GM12878 (cell line): ENCODE measurements at regions not wholly inside any gene's neighbourhood (a gene's known extent, or its start where the extent isn't known, plus 50 kb on each side); places are given as distances from the start of the nearest gene placed in this dataset.

Experiments
- ATAC-seq: fragments of 200-7000 bp; cut with Tn5 transposase; 3 replicates; pipeline ENCODE4 v1.9.1; 2020; ENCODE audit warnings: mild to moderate bottlenecking, moderate library complexity
- BruUV-seq: library from RNA; stranded (reverse); fragments of 400-500 nt; replicated peaks from 2 replicates; lab custom pipeline; 2021; lab: Mats Ljungman, UMichigan
- CTCF ChIA-PET: fragments of 300-600 bp; sonication (Branson Sonifier 250); formaldehyde crosslinking; extraction: SDS; loops from one replicate; lab custom pipeline; 2021; ENCODE audit warnings: inconsistent platforms; lab: Yijun Ruan, JAX
- POLR2A ChIA-PET: fragments of 350-600 bp; formaldehyde crosslinking; extraction: SDS; loops from one replicate; lab custom pipeline; 2021; ENCODE audit warnings: inconsistent platforms; lab: Charles Lee
- RAD21 ChIA-PET: fragments of 300-600 bp; sonication (Branson Sonifier 250); formaldehyde crosslinking; loops from one replicate; lab custom pipeline; 2023; ENCODE audit warnings: antibody characterized with exemption; ENCODE audit not compliant: unreplicated experiment; lab: Charles Lee
- SMC1A ChIA-PET: fragments of 300-600 bp; sonication (Branson Sonifier 250); formaldehyde crosslinking; loops from one replicate; lab custom pipeline; 2023; ENCODE audit not compliant: unreplicated experiment, uncharacterized antibody; lab: Charles Lee
- DNase-seq: peaks from one replicate; pipeline ENCODE4 v3.0.0-alpha.2; 2011; ENCODE audit warnings: low read depth, low spot score
- FAIRE-seq: peaks from 3 replicates; lab custom pipeline; 2011; peaks lifted over from hg19 to GRCh38; lab: Jason Lieb, UNC
- H2AFZ ChIP-seq: 2 replicates; pipeline ENCODE4 v1.6.0; 2011; ENCODE audit warnings: low read depth, low read length, control low read depth; ENCODE audit not compliant: control insufficient read depth
- H3K27ac ChIP-seq: 2 replicates; pipeline ENCODE4 v1.5.1; 2011; ENCODE audit warnings: control low read depth; ENCODE audit not compliant: control insufficient read depth, insufficient read depth
- H3K27me3 ChIP-seq, 2 experiments: replicated peaks in 1 of 2; 2 replicates each; pipeline versions ENCODE4 v1.6.0 to v1.6.1; 2011; ENCODE audit warnings: low read length in 1 of 2; ENCODE audit not compliant: control insufficient read depth in 2 of 2, insufficient read depth in 2 of 2
- H3K36me3 ChIP-seq, 2 experiments: 2 replicates each; pipeline ENCODE4 v1.5.1; 2011; ENCODE audit warnings: low read length in 1 of 2; ENCODE audit not compliant: control insufficient read depth in 2 of 2, insufficient read depth in 2 of 2
- H3K4me1 ChIP-seq: 2 replicates; pipeline ENCODE4 v1.6.1; 2011; ENCODE audit warnings: mild to moderate bottlenecking, low read length, moderate library complexity, mixed read lengths; ENCODE audit not compliant: control insufficient read depth, insufficient read depth
- H3K4me2 ChIP-seq: 2 replicates; pipeline ENCODE4 v1.6.0; 2011; ENCODE audit warnings: control low read depth; ENCODE audit not compliant: control insufficient read depth, insufficient read depth
- H3K4me3 ChIP-seq: fragments of 200-600 bp; sonication (generic); 2 replicates; pipeline ENCODE4 v1.5.1; 2016
- H3K79me2 ChIP-seq: 2 replicates; pipeline ENCODE4 v1.6.0; 2011; ENCODE audit warnings: low read length; ENCODE audit not compliant: control insufficient read depth, insufficient read depth
- H3K9ac ChIP-seq: 2 replicates; pipeline ENCODE4 v1.8.0; 2011; ENCODE audit warnings: low read length, control low read depth, mixed read lengths; ENCODE audit not compliant: control insufficient read depth, insufficient read depth
- H3K9me3 ChIP-seq: replicated peaks from 3 replicates; pipeline ENCODE4 v1.5.1; 2011; ENCODE audit warnings: mild to moderate bottlenecking, low read length; ENCODE audit not compliant: control insufficient read depth, insufficient read depth
- H4K20me1 ChIP-seq: 2 replicates; pipeline ENCODE4 v1.6.0; 2011; ENCODE audit not compliant: control insufficient read depth, insufficient read depth
- ASH2L ChIP-seq: fragments of 300-600, 200-600 bp; sonication (generic); IDR thresholded peaks from 2 replicates; pipeline ENCODE4 v1.6.1; 2017; ENCODE audit warnings: low read depth, mild to moderate bottlenecking, borderline replicate concordance
- ATF7 ChIP-seq: fragments of 450-650 bp; IDR thresholded peaks from 2 replicates; pipeline ENCODE4 v1.6.1; 2016; ENCODE audit warnings: low read depth, mild to moderate bottlenecking
- BACH1 ChIP-seq: fragments of 450-650 bp; IDR thresholded peaks from 2 replicates; pipeline ENCODE4 v1.6.1; 2017; ENCODE audit warnings: mild to moderate bottlenecking, borderline replicate concordance
- BRCA1 ChIP-seq: IDR thresholded peaks from 2 replicates; pipeline ENCODE4 v1.6.1; 2011; ENCODE audit warnings: low read depth, low read length, improper control_type of control experiment
- MEF2B ChIP-seq: fragments of 450-650 bp; IDR thresholded peaks from 2 replicates; pipeline ENCODE4 v1.6.1; 2018; ENCODE audit warnings: mild to moderate bottlenecking, moderate library complexity; ENCODE audit not compliant: partially characterized antibody, poor library complexity, severe bottlenecking
- MXI1 ChIP-seq: fragments of 150-350 bp; IDR thresholded peaks from 2 replicates; pipeline ENCODE4 v1.6.1; 2011; ENCODE audit warnings: low read depth, mild to moderate bottlenecking, inconsistent platforms, low read length, improper control_type of control experiment
- NR2C1 ChIP-seq: fragments of 450-650 bp; IDR thresholded peaks from 2 replicates; pipeline ENCODE4 v1.6.1; 2017; ENCODE audit warnings: antibody characterized with exemption, mild to moderate bottlenecking, moderate library complexity
- NRF1 ChIP-seq: conservative IDR thresholded peaks from 2 replicates; pipeline ENCODE4 v1.6.1; 2011; ENCODE audit warnings: mild to moderate bottlenecking, low read depth, low read length, improper control_type of control experiment
- PAX8 ChIP-seq: fragments of 450-650 bp; IDR thresholded peaks from 2 replicates; pipeline ENCODE4 v1.6.1; 2017; ENCODE audit warnings: mild to moderate bottlenecking, moderate library complexity
- RAD21 ChIP-seq: IDR thresholded peaks from 2 replicates; pipeline ENCODE4 v1.6.1; 2011; ENCODE audit warnings: mild to moderate bottlenecking, low read depth, low read length, moderate library complexity; ENCODE audit not compliant: insufficient read depth
- RUNX3 ChIP-seq: IDR thresholded peaks from 2 replicates; pipeline ENCODE4 v1.6.1; 2012; ENCODE audit warnings: low read length, inconsistent platforms
- SMAD5 ChIP-seq: IDR thresholded peaks from 2 replicates; pipeline ENCODE4 v1.6.1; 2016; ENCODE audit warnings: antibody characterized with exemption, low read depth
- SREBF1 ChIP-seq: IDR thresholded peaks from 2 replicates; pipeline ENCODE4 v1.6.1; 2012; ENCODE audit warnings: mild to moderate bottlenecking, low read length
- ZNF207 ChIP-seq: fragments of 450-650 bp; IDR thresholded peaks from 2 replicates; pipeline ENCODE4 v1.6.1; 2014; ENCODE audit warnings: antibody characterized with exemption, mild to moderate bottlenecking, borderline replicate concordance
- ZNF217 ChIP-seq: fragments of 450-650 bp; IDR thresholded peaks from 2 replicates; pipeline ENCODE4 v1.6.1; 2017; ENCODE audit warnings: antibody characterized with exemption, mild to moderate bottlenecking
- WGBS: methylation state at CpG from one replicate; pipeline ENCODE4 v1.1.6; 2016; ENCODE audit warnings: low lambda C conversion rate; ENCODE audit not compliant: insufficient replicate concordance, insufficient coverage; ENCODE audit errors: missing lambda C conversion rate; 5-methylcytosine and 5-hydroxymethylcytosine counted together
- in situ Hi-C: fragments of 300-500 bp; cut with MboI; formaldehyde crosslinking; loops from 9 replicates; pipeline ENCODE4 v1.14.3; 2018; ENCODE audit warnings: mixed read lengths
- intact Hi-C: fragments of 100-400 bp; cut with micrococcal nuclease; formaldehyde crosslinking; loops from one replicate; pipeline ENCODE4 v1.14.2; 2022; ENCODE audit not compliant: unreplicated experiment
- TF ChIP-seq, protein P1 (sequence below): fragments of 450-650 bp; IDR thresholded peaks from 2 replicates; pipeline ENCODE4 v1.6.1; 2017; ENCODE audit warnings: low read depth, mild to moderate bottlenecking, moderate library complexity

DNA sequence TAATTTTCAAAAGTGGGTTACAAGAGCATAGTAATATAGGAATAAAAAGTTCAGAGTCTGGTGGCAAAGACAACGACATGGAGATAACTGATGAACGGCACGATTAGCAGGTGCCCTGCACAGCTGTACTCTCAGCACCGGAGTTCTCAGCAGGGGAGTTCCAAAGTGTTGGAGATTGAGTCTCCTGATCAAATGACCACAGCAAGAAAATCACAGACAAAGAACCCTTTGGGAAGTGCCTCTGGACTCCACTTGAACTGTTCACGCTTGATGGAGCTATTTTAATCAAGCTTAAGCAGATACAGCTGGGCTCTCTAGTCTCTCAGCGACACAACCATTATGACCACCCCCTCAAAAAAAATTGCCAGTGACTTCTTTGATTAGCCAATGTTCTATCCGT lies 153.1 kb downstream of the ALG10B start:
- SMC1A ChIA-PET = interaction anchor here (1.4 kb wide), 1 partner anchor 16 kb away, joined by 3 read pairs; no protein-coding TSS in a partner anchor
- Histone ChIP-seq H3K27me3 (no peaks in the 10 kb centered on the region), H3K9ac (no peak overlapping the region), H3K36me3 (no peaks in the 10 kb centered on the region), H3K4me1 (no peaks in the 10 kb centered on the region), H3K27ac (no peak overlapping the region), H3K4me3 (no peak overlapping the region), H3K79me2 (no peaks in the 10 kb centered on the region), H2AFZ (no peak overlapping the region), H3K4me2 (no peak overlapping the region), H3K9me3 (no peaks in the 10 kb centered on the region), H4K20me1 (no peaks in the 10 kb centered on the region)
- POLR2A ChIA-PET = no interaction called here
- RAD21 ChIA-PET = no interaction called here
- DNase-seq = no peak
- BruUV-seq = no TSS peak
- intact Hi-C loops = no loop called here
- TF ChIP-seq, protein P1, sequence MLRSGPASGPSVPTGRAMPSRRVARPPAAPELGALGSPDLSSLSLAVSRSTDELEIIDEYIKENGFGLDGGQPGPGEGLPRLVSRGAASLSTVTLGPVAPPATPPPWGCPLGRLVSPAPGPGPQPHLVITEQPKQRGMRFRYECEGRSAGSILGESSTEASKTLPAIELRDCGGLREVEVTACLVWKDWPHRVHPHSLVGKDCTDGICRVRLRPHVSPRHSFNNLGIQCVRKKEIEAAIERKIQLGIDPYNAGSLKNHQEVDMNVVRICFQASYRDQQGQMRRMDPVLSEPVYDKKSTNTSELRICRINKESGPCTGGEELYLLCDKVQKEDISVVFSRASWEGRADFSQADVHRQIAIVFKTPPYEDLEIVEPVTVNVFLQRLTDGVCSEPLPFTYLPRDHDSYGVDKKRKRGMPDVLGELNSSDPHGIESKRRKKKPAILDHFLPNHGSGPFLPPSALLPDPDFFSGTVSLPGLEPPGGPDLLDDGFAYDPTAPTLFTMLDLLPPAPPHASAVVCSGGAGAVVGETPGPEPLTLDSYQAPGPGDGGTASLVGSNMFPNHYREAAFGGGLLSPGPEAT = no peak
- no peak for TF ChIP-seq BACH1
- TF ChIP-seq PAX8 = no peak
- TF ChIP-seq NR2C1 = no peak
- FAIRE-seq = no peak
- no peak for ATAC-seq
- 48% methylated on average over 7 of the region's 7 CpGs for WGBS
- CTCF ChIA-PET = interaction anchor here (0.7 kb wide), 1 partner anchor 19 kb away, joined by 3 read pairs; no protein-coding TSS in a partner anchor
- in situ Hi-C loops = no loop called here

DNA sequence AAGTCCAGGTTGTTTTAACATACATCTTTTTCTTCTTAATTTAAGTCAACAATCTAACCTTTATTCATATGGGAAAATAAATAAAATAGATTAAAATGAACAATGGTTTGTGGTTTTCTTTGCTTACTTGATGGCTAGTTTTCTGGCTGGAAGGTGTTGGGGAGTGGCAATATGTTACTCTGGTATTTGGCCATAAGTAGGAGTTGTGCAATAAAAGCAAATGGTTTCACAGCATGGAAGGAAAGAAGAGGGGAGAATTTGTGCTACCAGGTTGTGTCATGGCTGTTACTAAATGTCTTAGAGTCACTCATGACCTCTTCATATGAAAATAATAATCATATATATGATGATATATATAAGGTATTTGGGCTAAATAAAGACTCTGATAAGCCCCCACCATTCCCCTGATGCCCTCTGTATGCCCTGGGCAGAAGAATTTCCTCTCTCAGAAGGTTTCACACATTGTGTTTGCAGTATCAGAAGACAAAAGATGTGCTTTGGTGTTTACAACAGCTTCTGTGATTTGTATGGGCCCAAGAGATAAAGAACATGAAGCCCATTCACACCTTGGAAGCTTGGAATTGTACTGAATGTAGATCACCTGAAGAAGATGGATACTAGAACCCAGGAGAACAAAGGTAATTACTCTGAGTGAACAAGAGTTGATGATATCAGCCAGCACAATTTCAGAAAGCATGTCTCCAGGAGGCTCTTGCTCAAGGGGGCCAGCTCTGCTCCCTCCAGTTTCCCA lies 160.9 kb downstream of the ALG10B start:
- POLR2A ChIA-PET = no interaction called here
- Histone ChIP-seq H3K27me3 (no peaks in the 10 kb centered on the region), H3K79me2 (no peaks in the 10 kb centered on the region), H3K27ac (no peak overlapping the region), H2AFZ (no peak overlapping the region), H3K4me3 (no peak overlapping the region), H3K4me1 (no peaks in the 10 kb centered on the region), H3K4me2 (no peak overlapping the region), H3K36me3 (no peaks in the 10 kb centered on the region), H4K20me1 (no peaks in the 10 kb centered on the region), H3K9me3 (no peaks in the 10 kb centered on the region), H3K9ac (no peak overlapping the region)
- RAD21 ChIA-PET = interaction anchor here (1.0 kb wide), 1 partner anchor 444 kb away, joined by 3 read pairs; no protein-coding TSS in a partner anchor
- ATAC-seq = no peak
- FAIRE-seq = no peak
- SMC1A ChIA-PET = interaction anchor here (0.7 kb wide), 1 partner anchor 45 kb away, joined by 3 read pairs; no protein-coding TSS in a partner anchor
- intact Hi-C loops = no loop called here
- in situ Hi-C loops = no loop called here
- CTCF ChIA-PET = no interaction called here
- DNase-seq = no peak
- BruUV-seq = no TSS peak
- TF ChIP-seq ZNF207 = no peak
- no peak for TF ChIP-seq RUNX3
- TF ChIP-seq, protein P1 = no peak
- no peak for TF ChIP-seq NRF1
- TF ChIP-seq ZNF217 = no peak
- no peak for TF ChIP-seq RAD21
- TF ChIP-seq ASH2L = no peak
- TF ChIP-seq SMAD5 = no peak
- TF ChIP-seq SREBF1 = no peak
- TF ChIP-seq MEF2B = no peak
- no peak for TF ChIP-seq BRCA1
- no peak for TF ChIP-seq MXI1
- no peak for TF ChIP-seq ATF7
